Activated B cell treated with CpG ODN at 0.5 μM for 24 hours (primary cell): ENCODE measurements at regions not wholly inside any gene's neighbourhood (a gene's known extent, or its start where the extent isn't known, plus 50 kb on each side); places are given as distances from the start of the nearest gene placed in this dataset.

Experiments
- ATAC-seq: fragments of 200-7000 bp; cut with Tn5 transposase; one replicate; pipeline ENCODE4 v1.10.0; 2021; ENCODE audit warnings: low read depth, mild to moderate bottlenecking, moderate library complexity
- CTCF ChIA-PET: fragments of 350-600 bp; sonication (Branson Sonifier 250); formaldehyde crosslinking; loops from one replicate; lab custom pipeline; 2021; ENCODE audit warnings: antibody characterized with exemption; lab: Charles Lee
- POLR2A ChIA-PET: fragments of 350-600 bp; sonication (Branson Sonifier 250); formaldehyde crosslinking; loops from one replicate; lab custom pipeline; 2021; ENCODE audit warnings: antibody characterized with exemption; lab: Charles Lee
- DNase-seq: peaks from one replicate; pipeline ENCODE4 v3.0.0; 2022
- H3K27ac Mint-ChIP-seq: one replicate; pipeline ENCODE4 v1.8.0; 2020; ENCODE audit warnings: mixed read lengths
- H3K27me3 Mint-ChIP-seq: one replicate; pipeline ENCODE4 v1.8.0; 2021; ENCODE audit warnings: mixed read lengths
- H3K36me3 Mint-ChIP-seq: one replicate; pipeline ENCODE4 v1.8.0; 2021; ENCODE audit warnings: low read depth, mixed read lengths
- H3K4me1 Mint-ChIP-seq: one replicate; pipeline ENCODE4 v1.8.0; 2021; ENCODE audit warnings: mixed read lengths
- H3K4me3 Mint-ChIP-seq: one replicate; pipeline ENCODE4 v1.8.0; 2020; ENCODE audit warnings: mild to moderate bottlenecking, mixed read lengths
- H3K9me3 Mint-ChIP-seq: one replicate; pipeline ENCODE4 v1.8.0; 2020; ENCODE audit warnings: mixed read lengths
- intact Hi-C: fragments of 100-400 bp; cut with micrococcal nuclease; formaldehyde crosslinking; loops from one replicate; pipeline ENCODE4 v1.15.1; 2024
- TF ChIP-seq, protein P1 (sequence below): fragments of 200-600 bp; IDR thresholded peaks from one replicate; pipeline ENCODE4 v1.8.0; 2022; ENCODE audit warnings: antibody characterized with exemption, mild to moderate bottlenecking

DNA sequence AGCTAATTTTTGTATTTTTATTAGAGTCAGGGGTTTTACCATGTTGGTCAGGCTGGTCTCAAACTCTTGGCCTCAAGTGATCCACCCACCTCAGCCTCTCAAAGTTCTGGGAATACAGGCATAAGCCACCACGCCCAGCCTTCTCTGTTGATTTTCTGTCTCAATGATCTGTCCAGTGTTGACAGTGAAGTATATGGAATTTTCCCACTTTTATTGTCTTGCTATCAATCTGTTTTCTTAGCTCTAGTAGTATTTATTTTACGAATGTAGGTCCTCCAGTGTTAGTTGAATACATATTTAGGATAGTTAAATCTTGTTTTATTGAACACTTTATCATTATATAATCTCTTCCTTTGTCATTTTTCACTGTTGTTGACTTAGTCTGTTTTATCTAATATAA, 1603.9 kb downstream of the ADGRL3 start:
- TF ChIP-seq, protein P1, sequence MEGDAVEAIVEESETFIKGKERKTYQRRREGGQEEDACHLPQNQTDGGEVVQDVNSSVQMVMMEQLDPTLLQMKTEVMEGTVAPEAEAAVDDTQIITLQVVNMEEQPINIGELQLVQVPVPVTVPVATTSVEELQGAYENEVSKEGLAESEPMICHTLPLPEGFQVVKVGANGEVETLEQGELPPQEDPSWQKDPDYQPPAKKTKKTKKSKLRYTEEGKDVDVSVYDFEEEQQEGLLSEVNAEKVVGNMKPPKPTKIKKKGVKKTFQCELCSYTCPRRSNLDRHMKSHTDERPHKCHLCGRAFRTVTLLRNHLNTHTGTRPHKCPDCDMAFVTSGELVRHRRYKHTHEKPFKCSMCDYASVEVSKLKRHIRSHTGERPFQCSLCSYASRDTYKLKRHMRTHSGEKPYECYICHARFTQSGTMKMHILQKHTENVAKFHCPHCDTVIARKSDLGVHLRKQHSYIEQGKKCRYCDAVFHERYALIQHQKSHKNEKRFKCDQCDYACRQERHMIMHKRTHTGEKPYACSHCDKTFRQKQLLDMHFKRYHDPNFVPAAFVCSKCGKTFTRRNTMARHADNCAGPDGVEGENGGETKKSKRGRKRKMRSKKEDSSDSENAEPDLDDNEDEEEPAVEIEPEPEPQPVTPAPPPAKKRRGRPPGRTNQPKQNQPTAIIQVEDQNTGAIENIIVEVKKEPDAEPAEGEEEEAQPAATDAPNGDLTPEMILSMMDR, result no peak
- DNase-seq (no peak), ATAC-seq (no peak)
- no peaks in the 10 kb centered on the region for H3K27me3 Mint-ChIP-seq
- H3K36me3 Mint-ChIP-seq, result no peaks in the 10 kb centered on the region
- H3K4me1 Mint-ChIP-seq, result no peaks in the 10 kb centered on the region
- no peak overlapping the region for H3K27ac Mint-ChIP-seq
- H3K4me3 Mint-ChIP-seq, result no peak overlapping the region
- ChIA-PET POLR2A (no interaction called here), CTCF (no interaction called here)
- intact Hi-C loops, result no loop called here
- H3K9me3 Mint-ChIP-seq, result peaks cover 9% of the 10 kb centered on the region

- TF ChIP-seq, protein P1, result no peak
- DNase-seq, result no peak
- CTCF ChIA-PET, result no interaction called here
- H3K27ac Mint-ChIP-seq, result no peak overlapping the region
- intact Hi-C loops, result no loop called here
- no peaks in the 10 kb centered on the region for H3K36me3 Mint-ChIP-seq
- H3K9me3 Mint-ChIP-seq, result peaks cover 12% of the 10 kb centered on the region
- H3K4me1 Mint-ChIP-seq, result no peaks in the 10 kb centered on the region
- H3K4me3 Mint-ChIP-seq, result no peak overlapping the region
- no peaks in the 10 kb centered on the region for H3K27me3 Mint-ChIP-seq
- POLR2A ChIA-PET, result no interaction called here
- no peak for ATAC-seq
These were observed 1597.1 kb downstream of the ADGRL3 start for GRCh38 chr4:62797221-62797620.

DNA sequence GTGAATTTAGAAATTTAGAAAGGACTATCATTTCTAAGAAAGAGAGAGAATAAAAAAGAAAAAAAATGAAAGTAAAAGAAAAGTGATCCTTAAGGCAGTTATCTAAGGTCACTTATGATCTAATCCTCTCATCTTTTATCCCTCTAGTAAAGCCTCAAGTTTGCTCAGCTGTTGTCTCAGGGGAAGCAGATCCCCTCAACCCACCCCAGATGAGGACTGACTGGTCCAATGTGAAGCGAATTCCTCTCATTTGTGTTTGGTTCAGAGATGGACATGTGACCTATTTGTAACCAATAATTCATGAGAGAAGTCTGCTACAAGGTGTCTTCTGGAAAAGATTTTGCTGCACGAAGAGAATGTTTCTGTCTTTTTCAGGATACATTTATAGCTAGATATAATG, 1591.3 kb downstream of the ADGRL3 start:
- no peak overlapping the region for H3K4me3 Mint-ChIP-seq
- intact Hi-C loops, result no loop called here
- CTCF ChIA-PET, result no interaction called here
- no peak for DNase-seq
- ATAC-seq, result no peak
- H3K36me3 Mint-ChIP-seq, result no peaks in the 10 kb centered on the region
- TF ChIP-seq, protein P1, result no peak
- H3K4me1 Mint-ChIP-seq, result no peaks in the 10 kb centered on the region
- no peaks in the 10 kb centered on the region for H3K27me3 Mint-ChIP-seq
- POLR2A ChIA-PET, result no interaction called here
- peaks cover 5% of the 10 kb centered on the region for H3K9me3 Mint-ChIP-seq
- H3K27ac Mint-ChIP-seq, result no peak overlapping the region

GRCh38 chr4:62771983-62772557, 1571.9 kb downstream of the ADGRL3 start:
- no peak for DNase-seq
- Mint-ChIP-seq H3K4me3 (no peak overlapping the region), H3K36me3 (no peaks in the 10 kb centered on the region), H3K4me1 (no peaks in the 10 kb centered on the region), H3K9me3 (peaks cover 12% of the 10 kb centered on the region), H3K27me3 (no peaks in the 10 kb centered on the region), H3K27ac (no peak overlapping the region)
- CTCF ChIA-PET, result no interaction called here
- intact Hi-C loops, result no loop called here
- TF ChIP-seq, protein P1, result no peak
- POLR2A ChIA-PET, result no interaction called here
- ATAC-seq, result no peak

DNA sequence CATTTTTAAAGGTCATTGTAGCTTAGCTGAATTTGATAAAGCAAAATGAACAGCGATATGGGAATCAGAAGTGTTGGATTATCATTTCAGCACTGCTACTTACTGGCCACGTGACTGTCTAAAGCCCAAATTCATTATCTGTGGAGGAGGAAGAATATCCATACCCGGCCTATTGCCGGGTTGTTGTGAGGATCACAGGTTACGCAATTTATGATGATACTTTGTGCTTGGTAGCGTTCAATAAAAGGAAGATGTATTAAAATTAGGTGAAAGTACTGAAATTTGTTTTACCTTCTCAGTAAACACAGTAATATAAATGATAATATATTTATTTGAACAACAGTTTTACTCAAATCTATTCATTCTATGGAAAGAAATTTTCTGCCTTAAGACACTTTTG, 1540.2 kb downstream of the ADGRL3 start:
- Mint-ChIP-seq H3K9me3 (peaks cover 17% of the 10 kb centered on the region), H3K4me1 (no peaks in the 10 kb centered on the region), H3K27ac (no peak overlapping the region), H3K4me3 (no peak overlapping the region), H3K27me3 (no peaks in the 10 kb centered on the region), H3K36me3 (no peaks in the 10 kb centered on the region)
- intact Hi-C loops, result no loop called here
- TF ChIP-seq, protein P1, result no peak
- POLR2A ChIA-PET, result no interaction called here
- CTCF ChIA-PET, result no interaction called here
- no peak for ATAC-seq
- DNase-seq, result no peak
